PC-9 (cell line): ENCODE measurements at regions not wholly inside any gene's neighbourhood (a gene's known extent, or its start where the extent isn't known, plus 50 kb on each side); places are given as distances from the start of the nearest gene placed in this dataset.

Source experiments
- BruUV-seq: library from RNA; stranded (reverse); fragments of 400-500 nt; replicated peaks from 2 replicates; lab custom pipeline; 2021; lab: Mats Ljungman, UMichigan
- CTCF ChIA-PET: fragments of 300-600 bp; sonication (Branson Sonifier 250); formaldehyde crosslinking; loops from one replicate; lab custom pipeline; 2022; ENCODE audit warnings: antibody characterized with exemption; lab: Charles Lee
- POLR2A ChIA-PET: fragments of 300-600 bp; sonication (Branson Sonifier 250); formaldehyde crosslinking; loops from one replicate; lab custom pipeline; 2022; ENCODE audit warnings: antibody characterized with exemption; ENCODE audit not compliant: unreplicated experiment; lab: Charles Lee
- DNase-seq, 2 experiments: peaks; one replicate each; pipeline versions ENCODE4 v3.0.0 to v3.0.0-alpha.2; 2015 to 2022; ENCODE audit warnings: mixed read lengths in 1 of 2
- H2AFZ ChIP-seq: fragments of 200-600 bp; sonication (generic); 2 replicates; pipeline ENCODE4 v1.8.1; 2017; ENCODE audit warnings: antibody characterized with exemption
- H3F3A ChIP-seq: fragments of 200-600 bp; sonication (generic); 2 replicates; pipeline ENCODE4 v1.8.1; 2017; ENCODE audit warnings: antibody characterized with exemption, mild to moderate bottlenecking, low read depth; ENCODE audit not compliant: insufficient read depth
- H3K27ac ChIP-seq: fragments of 200-600 bp; sonication (generic); 2 replicates; pipeline ENCODE4 v1.6.1; 2016; ENCODE audit warnings: mixed run types
- H3K27me3 ChIP-seq: fragments of 200-600 bp; sonication (generic); 2 replicates; pipeline ENCODE4 v1.6.1; 2016; ENCODE audit warnings: low read depth, mixed run types; ENCODE audit not compliant: insufficient read depth
- H3K36me3 ChIP-seq: fragments of 200-600 bp; sonication (generic); 2 replicates; pipeline ENCODE4 v1.6.1; 2016; ENCODE audit warnings: low read depth, mixed run types
- H3K4me1 ChIP-seq: fragments of 200-600 bp; sonication (generic); replicated peaks from 2 replicates; pipeline ENCODE4 v1.6.1; 2016; ENCODE audit warnings: mixed run types; ENCODE audit not compliant: insufficient read depth
- H3K4me2 ChIP-seq: fragments of 200-600 bp; sonication (generic); 2 replicates; pipeline ENCODE4 v1.6.1; 2017; ENCODE audit warnings: mixed run types
- H3K4me3 ChIP-seq: fragments of 200-600 bp; sonication (generic); 2 replicates; pipeline ENCODE4 v1.6.1; 2016; ENCODE audit warnings: mixed run types
- H3K79me2 ChIP-seq: fragments of 200-600 bp; sonication (generic); 2 replicates; pipeline ENCODE4 v1.6.1; 2017; ENCODE audit warnings: low read depth, mixed run types
- H3K9me2 ChIP-seq: fragments of 200-600 bp; sonication (generic); 2 replicates; pipeline ENCODE4 v1.8.1; 2017; ENCODE audit warnings: mild to moderate bottlenecking; ENCODE audit not compliant: insufficient read depth
- H3K9me3 ChIP-seq: fragments of 200-600 bp; sonication (generic); 2 replicates; pipeline ENCODE4 v1.8.1; 2016; ENCODE audit warnings: low read depth; ENCODE audit not compliant: insufficient read depth
- H4K20me1 ChIP-seq: fragments of 200-600 bp; sonication (generic); 2 replicates; pipeline ENCODE4 v1.8.1; 2017; ENCODE audit not compliant: insufficient read depth
- CTCF ChIP-seq: fragments of 200-600 bp; sonication (generic); conservative IDR thresholded peaks from 2 replicates; pipeline ENCODE4 v1.6.1; 2017; ENCODE audit warnings: mixed run types, antibody characterized with exemption, mild to moderate bottlenecking, moderate library complexity
- EZH2 ChIP-seq: fragments of 200-600 bp; sonication (generic); IDR thresholded peaks from 2 replicates; pipeline ENCODE4 v1.8.0; 2017; ENCODE audit warnings: antibody characterized with exemption, low read depth
- intact Hi-C: fragments of 100-400 bp; cut with micrococcal nuclease; formaldehyde crosslinking; loops from one replicate; pipeline ENCODE4 v1.10.0; 2022; ENCODE audit not compliant: unreplicated experiment

DNA sequence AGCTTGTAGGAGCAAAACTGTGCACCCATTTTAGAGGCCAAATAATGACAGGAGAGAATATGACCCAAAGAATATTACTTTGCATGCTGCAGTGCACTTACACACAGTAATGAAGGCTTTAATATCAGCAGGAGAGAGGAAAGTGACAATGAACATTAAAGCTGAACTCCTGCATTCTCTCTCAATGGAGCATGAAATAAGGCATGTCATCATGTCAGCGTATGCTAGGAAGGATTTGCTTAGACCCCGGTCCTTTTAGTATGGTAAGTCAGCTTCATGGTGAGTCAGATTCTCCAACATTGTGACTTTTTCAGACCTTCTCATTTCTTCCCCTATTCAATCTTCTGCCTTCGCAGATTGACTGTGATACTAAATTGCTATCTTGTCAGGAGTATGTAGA, 210.7 kb upstream of the TMPRSS15 start:
- Histone ChIP-seq H3K36me3 (no peaks in the 10 kb centered on the region), H3K79me2 (no peaks in the 10 kb centered on the region), H3K4me3 (no peak overlapping the region), H3K9me3 (no peaks in the 10 kb centered on the region), H3K27me3 (no peaks in the 10 kb centered on the region), H4K20me1 (no peaks in the 10 kb centered on the region), H3K4me1 (no peaks in the 10 kb centered on the region), H2AFZ (no peak overlapping the region), H3K9me2 (no peaks in the 10 kb centered on the region), H3K4me2 (no peak overlapping the region), H3K27ac (no peak overlapping the region), H3F3A (no peaks in the 10 kb centered on the region)
- no peak for DNase-seq
- BruUV-seq, result no TSS peak
- TF ChIP-seq CTCF (no peak), EZH2 (no peak)
- intact Hi-C loops, result no loop called here
- CTCF ChIA-PET, result no interaction called here
- POLR2A ChIA-PET, result no interaction called here

DNA sequence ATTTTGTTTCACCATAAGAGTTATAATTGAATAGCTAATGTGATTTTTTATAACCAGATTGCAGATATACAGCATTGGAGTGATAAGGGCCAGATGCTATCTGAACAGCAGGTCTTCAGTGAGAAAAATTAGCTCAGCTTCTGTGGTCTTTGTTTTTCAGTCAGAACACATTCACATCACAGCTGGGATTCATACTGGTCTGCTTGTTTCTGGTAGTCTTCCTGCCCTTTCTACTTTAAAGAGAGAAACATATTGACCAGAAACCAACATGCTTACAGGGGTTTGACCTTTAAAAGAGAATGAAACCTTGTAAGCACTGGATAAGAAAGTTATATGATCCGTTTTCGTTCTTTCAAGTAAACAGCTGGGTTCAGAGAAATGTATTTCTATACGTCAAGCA, 213.7 kb upstream of the TMPRSS15 start:
- H3K36me3 ChIP-seq, result no peaks in the 10 kb centered on the region
- no peaks in the 10 kb centered on the region for H3K79me2 ChIP-seq
- H3K9me2 ChIP-seq, result no peaks in the 10 kb centered on the region
- H2AFZ ChIP-seq, result no peak overlapping the region
- intact Hi-C loops, result no loop called here
- H4K20me1 ChIP-seq, result no peaks in the 10 kb centered on the region
- CTCF ChIA-PET, result no interaction called here
- H3F3A ChIP-seq, result no peaks in the 10 kb centered on the region
- no TSS peak for BruUV-seq
- no peak for TF ChIP-seq EZH2
- TF ChIP-seq CTCF, result no peak
- no peaks in the 10 kb centered on the region for H3K4me1 ChIP-seq
- H3K4me2 ChIP-seq, result no peak overlapping the region
- H3K27me3 ChIP-seq, result no peaks in the 10 kb centered on the region
- H3K9me3 ChIP-seq, result no peaks in the 10 kb centered on the region
- no peak overlapping the region for H3K4me3 ChIP-seq
- DNase-seq, result no peak
- POLR2A ChIA-PET, result no interaction called here
- no peak overlapping the region for H3K27ac ChIP-seq

DNA sequence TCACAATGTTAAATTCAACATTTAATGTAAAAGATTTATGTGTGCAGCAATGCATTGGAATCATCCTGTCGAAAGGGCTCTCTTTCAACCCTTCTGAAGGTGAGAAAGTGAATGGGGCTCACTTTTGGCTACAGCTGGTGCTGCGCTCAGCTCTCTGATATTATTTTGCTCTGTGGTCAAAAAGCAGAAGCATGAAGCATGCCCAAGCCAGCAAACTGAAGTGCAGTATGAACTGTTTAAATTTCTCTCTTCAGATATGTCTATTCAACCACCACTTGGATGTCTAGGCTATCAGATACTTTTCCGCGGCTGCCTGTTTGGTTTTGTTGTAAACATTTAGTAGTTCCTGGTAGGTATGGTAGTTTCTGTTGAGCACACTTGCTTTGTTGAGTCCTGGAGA, 216.9 kb upstream of the TMPRSS15 start:
- Histone ChIP-seq H3K27me3 (no peaks in the 10 kb centered on the region), H3F3A (no peaks in the 10 kb centered on the region), H3K36me3 (no peaks in the 10 kb centered on the region), H3K4me3 (no peak overlapping the region), H3K4me1 (no peaks in the 10 kb centered on the region), H2AFZ (no peak overlapping the region), H3K9me2 (no peaks in the 10 kb centered on the region), H3K4me2 (no peak overlapping the region), H3K27ac (no peak overlapping the region), H3K9me3 (no peaks in the 10 kb centered on the region), H3K79me2 (no peaks in the 10 kb centered on the region), H4K20me1 (no peaks in the 10 kb centered on the region)
- BruUV-seq, result no TSS peak
- no peak for DNase-seq
- intact Hi-C loops, result no loop called here
- CTCF ChIA-PET, result no interaction called here
- TF ChIP-seq EZH2, result no peak
- no peak for TF ChIP-seq CTCF
- POLR2A ChIA-PET, result no interaction called here
